ENCODE measurements at regions not wholly inside any gene's neighbourhood (a gene's known extent, or its start where the extent isn't known, plus 50 kb on each side); places are given as distances from the start of the nearest gene placed in this dataset.
"Not testable (repeated sequence)": the region's sequence is repeated elsewhere in the genome, so short reads cannot be mapped to it uniquely, and the experiment has no call there.

DNA sequence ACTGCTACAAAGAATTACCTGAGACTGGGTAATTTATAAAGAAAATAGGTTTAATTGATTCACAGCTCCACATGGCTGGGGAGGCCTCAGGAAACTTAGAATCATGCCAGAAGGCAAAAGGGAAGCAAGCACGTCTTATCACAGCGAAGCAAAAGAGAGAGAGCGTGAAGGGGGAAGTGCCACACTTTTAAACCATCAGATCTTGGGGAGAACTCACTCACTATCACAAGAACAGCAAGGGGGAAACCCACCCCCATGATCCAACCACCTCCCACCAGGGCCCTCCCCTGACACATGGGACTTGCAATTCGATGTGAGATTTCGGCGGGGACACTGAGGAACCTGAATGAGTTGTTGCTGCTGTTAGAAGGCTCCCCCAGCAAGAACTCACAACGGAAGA is 220.2 kb upstream of the PIEZO2 start:
- no peaks in the 10 kb centered on the region for H3K9me3 Mint-ChIP-seq
- H3K27ac Mint-ChIP-seq: no peak overlapping the region
- H3K4me3 Mint-ChIP-seq: no peak overlapping the region
- no peaks in the 10 kb centered on the region; the same call in 1 of the 2 replicates for H3K27me3 Mint-ChIP-seq (ENCODE audit: insufficient read depth)
- no peak for DNase-seq
- H3K36me3 Mint-ChIP-seq (ENCODE audit: low read depth): no peaks in the 10 kb centered on the region
- TF ChIP-seq CTCF (IDR thresholded peaks at IDR 0.05): no peak
- H3K4me1 Mint-ChIP-seq (ENCODE audit: low read depth): peaks cover 18% of the 10 kb centered on the region

- no peak for DNase-seq
These were observed 218.7 kb upstream of the PIEZO2 start for GRCh38 chr18:11368020-11368419.

GRCh38 chr18:11367351-11367750 is 218.0 kb upstream of the PIEZO2 start:
- no peaks in the 10 kb centered on the region; the same call in 1 of the 2 replicates for H3K27me3 Mint-ChIP-seq (ENCODE audit: insufficient read depth)
- no peak overlapping the region for H3K4me3 Mint-ChIP-seq
- no peaks in the 10 kb centered on the region for H3K36me3 Mint-ChIP-seq (ENCODE audit: low read depth)
- peaks cover 18% of the 10 kb centered on the region for H3K4me1 Mint-ChIP-seq (ENCODE audit: low read depth)
- no peak for TF ChIP-seq CTCF (IDR thresholded peaks at IDR 0.05)
- no peaks in the 10 kb centered on the region for H3K9me3 Mint-ChIP-seq
- DNase-seq: no peak
- no peak overlapping the region for H3K27ac Mint-ChIP-seq

More at GRCh38 chr18:11368020-11368419, 218.7 kb upstream of the PIEZO2 start:
- H3K4me1 Mint-ChIP-seq (ENCODE audit: low read depth): peaks cover 18% of the 10 kb centered on the region
- no peaks in the 10 kb centered on the region for H3K9me3 Mint-ChIP-seq
- TF ChIP-seq CTCF (IDR thresholded peaks at IDR 0.05): no peak
- H3K36me3 Mint-ChIP-seq (ENCODE audit: low read depth): no peaks in the 10 kb centered on the region
- no peaks in the 10 kb centered on the region; the same call in 1 of the 2 replicates for H3K27me3 Mint-ChIP-seq (ENCODE audit: insufficient read depth)
- no peak overlapping the region for H3K4me3 Mint-ChIP-seq
- no peak overlapping the region for H3K27ac Mint-ChIP-seq

GRCh38 chr18:11366410-11366809 is 217.0 kb upstream of the PIEZO2 start:
- no peak for TF ChIP-seq CTCF (IDR thresholded peaks at IDR 0.05)
- H3K4me1 Mint-ChIP-seq (ENCODE audit: low read depth): peaks cover 18% of the 10 kb centered on the region
- no peak overlapping the region for H3K27ac Mint-ChIP-seq
- no peak for DNase-seq
- no peaks in the 10 kb centered on the region for H3K9me3 Mint-ChIP-seq
- H3K27me3 Mint-ChIP-seq (ENCODE audit: insufficient read depth): no peaks in the 10 kb centered on the region; the same call in 1 of the 2 replicates
- H3K4me3 Mint-ChIP-seq: no peak overlapping the region
- no peaks in the 10 kb centered on the region for H3K36me3 Mint-ChIP-seq (ENCODE audit: low read depth)

DNA sequence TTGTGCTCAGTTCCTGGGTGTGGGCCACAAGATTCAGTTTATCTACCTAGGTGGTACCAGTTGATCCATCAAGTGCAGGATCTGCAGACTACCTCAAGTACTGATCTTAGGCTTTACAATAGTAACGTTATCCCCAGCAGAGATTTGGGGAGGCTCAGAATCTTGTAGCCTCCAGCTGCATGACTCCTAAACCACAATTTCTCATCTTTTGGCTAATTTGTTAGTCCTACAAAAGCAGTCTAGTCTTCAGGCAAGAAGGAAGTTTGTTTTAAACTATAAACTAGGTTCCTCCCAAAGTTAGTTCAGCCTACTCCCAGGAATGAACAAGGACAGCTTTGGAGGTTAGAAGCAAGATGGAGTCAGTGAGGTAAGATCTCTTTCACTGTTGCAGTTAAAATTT is 213.5 kb upstream of the PIEZO2 start:
- DNase-seq: no peak
- no peaks in the 10 kb centered on the region; the same call in 1 of the 2 replicates for H3K27me3 Mint-ChIP-seq (ENCODE audit: insufficient read depth)
- no peak for TF ChIP-seq CTCF (IDR thresholded peaks at IDR 0.05)
- no peak overlapping the region for H3K27ac Mint-ChIP-seq
- no peak overlapping the region for H3K4me3 Mint-ChIP-seq
- peaks cover 13% of the 10 kb centered on the region for H3K4me1 Mint-ChIP-seq (ENCODE audit: low read depth)
- H3K9me3 Mint-ChIP-seq: no peaks in the 10 kb centered on the region
- H3K36me3 Mint-ChIP-seq (ENCODE audit: low read depth): no peaks in the 10 kb centered on the region

GRCh38 chr18:11361862-11362261 is 212.5 kb upstream of the PIEZO2 start:
- H3K4me3 Mint-ChIP-seq; H3K36me3 Mint-ChIP-seq (ENCODE audit: low read depth); H3K27me3 Mint-ChIP-seq (ENCODE audit: insufficient read depth); H3K9me3 Mint-ChIP-seq; DNase-seq; H3K4me1 Mint-ChIP-seq (ENCODE audit: low read depth); H3K27ac Mint-ChIP-seq: not testable (repeated sequence)

All from HFFc6 (cell line).